Right ventricle myocardium inferior (tissue), 1 donor: ENCODE measurements at regions not wholly inside any gene's neighbourhood (a gene's known extent, or its start where the extent isn't known, plus 50 kb on each side); places are given as distances from the start of the nearest gene placed in this dataset.

ENCODE experiments used
- ATAC-seq: fragments of 200-7000 bp; cut with Tn5 transposase; one replicate; pipeline ENCODE4 v1.9.1; 2020; ENCODE audit warnings: mild to moderate bottlenecking, moderate library complexity
- DNase-seq: peaks from one replicate; pipeline ENCODE4 v3.0.0; 2021; ENCODE audit errors: missing footprints
- intact Hi-C: fragments of 100-400 bp; cut with DNase I; formaldehyde crosslinking; loops from one replicate; pipeline ENCODE4 v1.11.0; 2022
- donor health status: DM: no; HTN: yes; CAD: no; lungs with severe emphysema.

DNA sequence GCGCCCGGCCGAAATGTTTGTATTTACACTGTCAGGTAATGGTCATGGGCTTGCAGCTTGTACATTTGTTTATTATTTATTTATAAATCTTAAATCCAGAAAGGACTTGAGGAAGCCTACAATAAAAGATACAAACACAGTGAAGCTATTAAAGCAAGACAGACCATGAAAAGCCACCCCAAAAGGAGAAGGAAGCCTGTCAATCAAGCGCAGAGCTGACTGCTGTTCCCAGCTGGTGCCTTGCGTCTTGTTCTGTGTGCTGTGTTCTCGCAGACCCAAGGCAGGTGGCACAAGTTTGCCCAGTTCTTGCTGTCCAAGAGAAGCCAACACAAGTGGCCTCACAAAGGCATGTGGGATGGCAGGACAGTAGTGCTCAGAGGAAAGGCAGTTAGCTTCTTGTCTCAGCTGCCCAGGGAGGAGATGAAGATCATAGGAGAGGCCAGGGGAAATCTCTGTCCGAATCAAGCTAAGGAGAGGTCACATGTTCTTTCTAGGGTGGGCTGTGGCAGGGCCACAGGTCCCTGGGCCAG, 73.2 kb downstream of the SLC25A47 start:
- ATAC-seq (no peak), DNase-seq (peak; percentile 22)
- intact Hi-C loops = no loop called here

- intact Hi-C loops = no loop called here
- DNase-seq (no peak), ATAC-seq (no peak)
Observed at GRCh38 chr14:100397005-100397404, 73.9 kb downstream of the SLC25A47 start.

DNA sequence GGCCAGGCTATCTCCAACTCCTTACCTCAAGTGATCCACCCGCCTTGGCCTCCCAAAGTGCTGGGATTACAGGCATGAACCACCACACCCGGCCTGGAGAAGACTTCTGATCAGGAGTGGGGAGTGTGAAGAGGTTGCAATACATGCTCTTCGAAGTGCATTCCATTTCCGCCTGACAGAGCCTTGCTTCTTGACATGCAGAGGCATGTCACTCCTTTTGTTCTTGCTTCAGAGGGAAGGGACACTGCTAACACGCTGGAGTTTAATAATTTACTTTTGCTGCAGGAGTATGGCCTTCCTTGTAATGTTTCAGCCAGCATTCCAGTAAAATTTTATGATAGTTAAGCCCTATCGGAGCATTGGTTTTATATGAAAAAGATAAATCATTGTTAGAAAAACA, 74.9 kb downstream of the SLC25A47 start:
- intact Hi-C loops = no loop called here
- no peak for ATAC-seq
- no peak for DNase-seq

GRCh38 chr14:100399052-100399849, 76.1 kb downstream of the SLC25A47 start:
- intact Hi-C loops = no loop called here
- DNase-seq (no peak), ATAC-seq (no peak)

- ATAC-seq (no peak), DNase-seq (peak; percentile 9)
- intact Hi-C loops = no loop called here
Observed at GRCh38 chr14:100400115-100400514, 77.0 kb downstream of the SLC25A47 start.

DNA sequence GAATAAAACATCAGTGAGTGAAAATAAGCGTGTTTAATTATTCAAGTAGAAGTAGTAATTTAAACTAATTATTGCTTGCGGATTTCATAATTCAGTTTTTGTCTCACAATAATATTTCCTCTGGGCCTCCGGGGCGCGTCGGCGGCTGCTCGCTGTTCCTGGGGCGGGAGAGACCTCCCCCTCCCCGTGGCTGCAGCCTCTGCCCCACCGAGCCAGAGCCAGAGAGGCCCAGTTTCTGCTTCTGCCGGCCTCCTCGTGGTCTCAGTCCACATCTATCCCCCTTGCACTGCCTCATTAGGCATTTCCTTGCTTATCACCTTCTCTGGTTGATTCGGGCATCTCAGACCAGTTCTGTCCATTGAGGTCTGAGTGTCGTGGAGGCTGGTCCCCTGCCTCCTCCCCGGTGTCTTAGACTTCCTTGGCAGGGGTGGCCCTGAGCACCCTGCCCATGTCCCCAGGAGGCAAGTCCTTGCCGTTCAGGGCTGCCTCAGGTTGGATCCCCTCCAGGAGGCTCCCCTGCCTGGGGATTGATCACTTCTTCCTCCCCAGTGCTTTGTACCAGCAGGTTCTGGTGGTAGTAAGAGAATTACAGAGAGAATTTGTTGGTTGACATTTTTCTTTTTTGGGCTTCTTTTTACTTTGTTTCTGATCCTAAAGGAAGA, 78.0 kb downstream of the SLC25A47 start:
- DNase-seq = no peak
- no peak for ATAC-seq
- intact Hi-C loops = no loop called here

DNA sequence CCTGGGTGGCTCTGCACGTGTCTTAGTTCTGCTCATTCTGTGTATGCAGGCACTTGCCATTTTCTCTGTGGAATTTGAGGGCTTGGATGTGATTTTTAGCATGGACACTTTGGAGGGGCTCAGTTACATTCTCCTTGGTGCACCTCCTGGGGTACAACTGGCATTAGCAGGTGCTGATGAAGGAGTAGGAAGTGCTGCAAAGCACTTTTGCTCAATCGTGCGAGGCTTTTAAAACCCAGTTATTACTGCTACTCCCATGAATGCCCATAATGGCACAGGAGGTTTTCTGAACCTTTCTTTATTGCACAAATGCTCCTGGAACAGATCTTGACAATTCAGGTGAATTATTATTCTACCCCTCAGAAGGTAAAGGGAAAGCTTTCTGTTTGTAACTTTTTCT, 78.7 kb downstream of the SLC25A47 start:
- intact Hi-C loops = no loop called here
- DNase-seq (no peak), ATAC-seq (no peak)

DNA sequence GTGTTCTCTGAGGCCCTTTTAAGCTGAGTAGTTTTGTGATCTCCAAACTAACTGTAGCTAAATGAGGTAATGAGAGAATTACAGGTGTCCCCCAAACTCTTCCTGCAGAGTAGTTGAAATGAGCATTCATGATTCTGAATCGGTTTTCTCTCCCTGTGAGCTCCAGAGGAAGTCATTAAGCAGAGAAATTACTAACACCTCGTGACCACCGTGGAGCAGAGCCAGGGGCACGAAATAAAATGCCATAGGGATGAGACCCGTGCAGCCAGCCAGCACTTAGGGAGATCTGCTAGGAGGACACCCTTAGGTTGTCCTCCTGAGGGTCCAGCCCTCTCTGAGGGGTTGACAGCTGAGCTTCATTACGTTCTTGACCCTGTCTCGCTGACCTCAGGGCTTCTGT, 79.5 kb downstream of the SLC25A47 start:
- no peak for ATAC-seq
- intact Hi-C loops = no loop called here
- no peak for DNase-seq

GRCh38 chr14:100403105-100403504, 80.0 kb downstream of the SLC25A47 start:
- intact Hi-C loops = no loop called here
- ATAC-seq (no peak), DNase-seq (no peak)

- intact Hi-C loops = no loop called here
- no peak for DNase-seq
- ATAC-seq = no peak
Observed at GRCh38 chr14:100403802-100404365, 80.7 kb downstream of the SLC25A47 start.

GRCh38 chr14:100404419-100404818, 81.3 kb downstream of the SLC25A47 start:
- ATAC-seq = no peak

GRCh38 chr14:100405760-100406455, 82.8 kb downstream of the SLC25A47 start:
- ATAC-seq (no peak), DNase-seq (peak; percentile 9)
- intact Hi-C loops = no loop called here

More at GRCh38 chr14:100404419-100404818, 81.3 kb downstream of the SLC25A47 start:
- intact Hi-C loops = no loop called here
- DNase-seq = no peak

- intact Hi-C loops = no loop called here
- ATAC-seq (peak; percentile 56), DNase-seq (no peak)
Observed at GRCh38 chr14:100406505-100407131, 83.5 kb downstream of the SLC25A47 start.

GRCh38 chr14:100407376-100408102, 84.4 kb downstream of the SLC25A47 start:
- intact Hi-C loops = no loop called here
- ATAC-seq (no peak), DNase-seq (no peak)

- ATAC-seq = no peak
- intact Hi-C loops = no loop called here
- no peak for DNase-seq
Observed at GRCh38 chr14:100408350-100409002, 85.3 kb downstream of the SLC25A47 start.

DNA sequence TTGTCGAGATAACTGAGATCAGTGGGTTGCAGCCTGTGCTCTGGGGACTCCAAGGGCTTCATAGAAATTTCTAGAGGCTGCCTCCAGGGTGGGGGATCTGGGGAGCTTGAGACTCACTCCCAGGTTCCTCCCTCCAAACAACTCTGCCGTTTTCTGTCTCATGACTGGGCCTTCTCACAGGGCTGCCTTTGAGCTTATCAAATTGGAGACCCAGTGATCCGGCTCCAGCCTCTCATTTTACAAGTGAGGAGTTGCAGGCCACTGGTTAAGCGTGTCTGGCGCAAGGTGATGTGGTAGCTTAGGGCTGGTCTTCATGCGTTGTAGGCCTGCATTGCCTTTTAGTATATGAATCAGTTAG, 85.8 kb downstream of the SLC25A47 start:
- ATAC-seq = no peak
- intact Hi-C loops = no loop called here
- no peak for DNase-seq

GRCh38 chr14:100409651-100410050, 86.5 kb downstream of the SLC25A47 start:
- no peak for ATAC-seq
- DNase-seq = no peak
- intact Hi-C loops = no loop called here

GRCh38 chr14:100410056-100410565, 87.0 kb downstream of the SLC25A47 start:
- intact Hi-C loops = no loop called here
- ATAC-seq = no peak
- DNase-seq = no peak
